Neuronal stem cell (in vitro differentiated cells): ENCODE measurements at regions not wholly inside any gene's neighbourhood (a gene's known extent, or its start where the extent isn't known, plus 50 kb on each side); places are given as distances from the start of the nearest gene placed in this dataset.

Experiments
- DNase-seq: peaks from one replicate; pipeline ENCODE4 v3.0.0-alpha.2; 2013; ENCODE audit warnings: low spot score
- H2AFZ ChIP-seq: one replicate; pipeline ENCODE4 v1.6.1; 2013; ENCODE audit warnings: mild to moderate bottlenecking, low read length, inconsistent platforms
- H2AK5ac ChIP-seq: 2 replicates; pipeline ENCODE4 v1.6.1; 2013; ENCODE audit warnings: low read depth, mild to moderate bottlenecking, inconsistent platforms, low read length, moderate library complexity, mixed read lengths
- H2BK120ac ChIP-seq: 2 replicates; pipeline ENCODE4 v1.6.1; 2013; ENCODE audit warnings: low read depth, mild to moderate bottlenecking, inconsistent platforms, low read length, moderate library complexity, mixed read lengths
- H2BK12ac ChIP-seq: one replicate; pipeline ENCODE4 v1.6.1; 2013; ENCODE audit warnings: low read length, inconsistent platforms
- H2BK15ac ChIP-seq: 2 replicates; pipeline ENCODE4 v1.6.1; 2013; ENCODE audit warnings: mild to moderate bottlenecking, low read length, inconsistent platforms, mixed read lengths
- H2BK5ac ChIP-seq: one replicate; pipeline ENCODE4 v1.6.1; 2013; ENCODE audit warnings: inconsistent platforms, mild to moderate bottlenecking, low read length, moderate library complexity
- H3K14ac ChIP-seq: one replicate; pipeline ENCODE4 v1.6.1; 2013; ENCODE audit warnings: low read length, inconsistent platforms
- H3K18ac ChIP-seq: 2 replicates; pipeline ENCODE4 v1.6.1; 2013; ENCODE audit warnings: low read length, inconsistent platforms
- H3K23ac ChIP-seq: 2 replicates; pipeline ENCODE4 v1.6.1; 2013; ENCODE audit warnings: low read depth, mild to moderate bottlenecking, mixed read lengths, low read length, inconsistent platforms; ENCODE audit not compliant: poor library complexity
- H3K27ac ChIP-seq: replicated peaks from 3 replicates; pipeline ENCODE4 v1.5.1; 2013; ENCODE audit warnings: low read length, inconsistent platforms
- H3K27me3 ChIP-seq, 3 experiments: 2 replicates each; pipeline ENCODE4 v1.6.1; 2013; ENCODE audit warnings: low read length in 3 of 3, mild to moderate bottlenecking in 2 of 3, inconsistent platforms in 1 of 3, low read depth in 1 of 3, mixed read lengths in 1 of 3, moderate library complexity in 1 of 3; ENCODE audit not compliant: control insufficient read depth in 3 of 3, insufficient read depth in 3 of 3
- H3K36me3 ChIP-seq, 2 donors: replicated peaks in 1 of 2; 2 replicates each; pipeline ENCODE4 v1.6.1; 2013; ENCODE audit warnings: low read length in 2 of 2; ENCODE audit not compliant: control insufficient read depth in 2 of 2, insufficient read depth in 2 of 2
- H3K4ac ChIP-seq: 2 replicates; pipeline ENCODE4 v1.6.1; 2013; ENCODE audit warnings: inconsistent platforms, mild to moderate bottlenecking, low read length, moderate library complexity
- H3K4me1 ChIP-seq, 2 donors: 1 replicate in 1 of 2; 2 replicates in 1 of 2; pipeline ENCODE4 v1.6.1; 2013; ENCODE audit warnings: low read length in 2 of 2, low read depth in 1 of 2; ENCODE audit not compliant: control insufficient read depth in 2 of 2, insufficient read depth in 1 of 2
- H3K4me2 ChIP-seq: one replicate; pipeline ENCODE4 v1.6.1; 2013; ENCODE audit warnings: mild to moderate bottlenecking, low read length, inconsistent platforms; ENCODE audit not compliant: insufficient read depth, poor library complexity, severe bottlenecking
- H3K4me3 ChIP-seq, 2 donors: 2 replicates each; pipeline ENCODE4 v1.5.1; 2013; ENCODE audit warnings: low read length in 2 of 2, mild to moderate bottlenecking in 2 of 2, inconsistent platforms in 1 of 2, moderate library complexity in 1 of 2
- H3K79me1 ChIP-seq: one replicate; pipeline ENCODE4 v1.6.1; 2013; ENCODE audit warnings: low read depth, mild to moderate bottlenecking, inconsistent platforms, low read length, moderate library complexity
- H3K9ac ChIP-seq: one replicate; pipeline ENCODE4 v1.6.1; 2013; ENCODE audit warnings: mild to moderate bottlenecking, low read depth, low read length, inconsistent platforms; ENCODE audit not compliant: poor library complexity
- H3K9me3 ChIP-seq, 2 donors: replicated peaks in 1 of 2; 2 replicates each; pipeline versions ENCODE3 to v1.6.1; 2013; ENCODE audit warnings: low read length in 2 of 2, mild to moderate bottlenecking in 2 of 2, inconsistent platforms in 1 of 2, low read depth in 1 of 2, mixed read lengths in 1 of 2, moderate library complexity in 1 of 2; ENCODE audit not compliant: control insufficient read depth in 2 of 2, insufficient read depth in 1 of 2
- H4K8ac ChIP-seq: one replicate; pipeline ENCODE4 v1.6.1; 2013; ENCODE audit warnings: low read depth, mild to moderate bottlenecking, inconsistent platforms, low read length, moderate library complexity
- H4K91ac ChIP-seq: one replicate; pipeline ENCODE4 v1.6.1; 2013; ENCODE audit warnings: low read length, low read depth, mild to moderate bottlenecking, inconsistent platforms; ENCODE audit not compliant: poor library complexity
- WGBS, 2 donors: extraction: QIAGEN DNeasy Blood & Tissue Kit; methylation state at CpG; one replicate each; pipeline ENCODE4 v1.1.7; 2013; ENCODE audit warnings: missing lambda C conversion rate in 2 of 2, mixed read lengths in 1 of 2; ENCODE audit not compliant: insufficient read length in 2 of 2, insufficient replicate concordance in 1 of 2; ENCODE audit errors: extremely low coverage in 2 of 2; 5-methylcytosine and 5-hydroxymethylcytosine counted together

- no CpG with 5 or more reads among the region's 1 CpG for WGBS, 2 donors
- DNase-seq = no peak
- H3K14ac ChIP-seq = no peak overlapping the region
- no peak overlapping the region for H3K27ac ChIP-seq
- H2BK5ac ChIP-seq = no peak overlapping the region
- H2BK15ac ChIP-seq = no peak overlapping the region
- H2BK120ac ChIP-seq = no peak overlapping the region
- H3K23ac ChIP-seq = no peak overlapping the region
- H4K91ac ChIP-seq = no peak overlapping the region
- no peaks in the 10 kb centered on the region for H3K9me3 ChIP-seq
- no peak overlapping the region for H3K4me2 ChIP-seq
- H3K27me3 ChIP-seq = no peaks in the 10 kb centered on the region
- no peak overlapping the region for H3K9ac ChIP-seq
- no peak overlapping the region for H4K8ac ChIP-seq
- no peaks in the 10 kb centered on the region for H3K79me1 ChIP-seq
- no peaks in the 10 kb centered on the region for H3K36me3 ChIP-seq
- H3K4ac ChIP-seq = no peak overlapping the region
- no peak overlapping the region for H2AK5ac ChIP-seq
- H3K4me3 ChIP-seq = no peak overlapping the region
- H2BK12ac ChIP-seq = no peak overlapping the region
- no peak overlapping the region for H2AFZ ChIP-seq
- peaks cover 0 to 27% of the 10 kb centered on the region in 2 donors for H3K4me1 ChIP-seq
- no peak overlapping the region for H3K18ac ChIP-seq
These were observed 238.5 kb upstream of the RAB4A start for GRCh38 chr1:229032375-229032774.

- no peak overlapping the region for H2BK15ac ChIP-seq
- H4K91ac ChIP-seq = no peak overlapping the region
- H3K4me1 ChIP-seq = peaks cover 0 to 24% of the 10 kb centered on the region in 2 donors
- no peak overlapping the region for H4K8ac ChIP-seq
- H3K4ac ChIP-seq = no peak overlapping the region
- no peak overlapping the region for H3K4me2 ChIP-seq
- no peak overlapping the region for H2AFZ ChIP-seq
- H3K9ac ChIP-seq = no peak overlapping the region
- no peak overlapping the region for H2BK5ac ChIP-seq
- H3K79me1 ChIP-seq = no peaks in the 10 kb centered on the region
- no peak overlapping the region for H3K4me3 ChIP-seq
- H3K14ac ChIP-seq = no peak overlapping the region
- H3K23ac ChIP-seq = no peak overlapping the region
- no peaks in the 10 kb centered on the region for H3K9me3 ChIP-seq
- WGBS, 2 donors = no CpG with 5 or more reads among the region's 4 CpGs
- H3K36me3 ChIP-seq = no peaks in the 10 kb centered on the region
- no peak overlapping the region for H2BK12ac ChIP-seq
- H3K18ac ChIP-seq = no peak overlapping the region
- no peak for DNase-seq
- H2AK5ac ChIP-seq = no peak overlapping the region
- no peak overlapping the region for H2BK120ac ChIP-seq
- no peak overlapping the region for H3K27ac ChIP-seq
- no peaks in the 10 kb centered on the region for H3K27me3 ChIP-seq
These were observed 237.4 kb upstream of the RAB4A start for GRCh38 chr1:229033480-229033879.

- H3K9ac ChIP-seq = no peak overlapping the region
- no peaks in the 10 kb centered on the region for H3K79me1 ChIP-seq
- H3K27me3 ChIP-seq = no peaks in the 10 kb centered on the region
- H3K36me3 ChIP-seq = no peaks in the 10 kb centered on the region
- H2BK5ac ChIP-seq = no peak overlapping the region
- H2AK5ac ChIP-seq = no peak overlapping the region
- no peak overlapping the region for H4K8ac ChIP-seq
- no peak for DNase-seq
- H2AFZ ChIP-seq = no peak overlapping the region
- no peak overlapping the region for H4K91ac ChIP-seq
- no peak overlapping the region for H3K4me2 ChIP-seq
- H3K14ac ChIP-seq = no peak overlapping the region
- no peak overlapping the region for H3K4ac ChIP-seq
- H3K18ac ChIP-seq = no peak overlapping the region
- H3K9me3 ChIP-seq = no peaks in the 10 kb centered on the region
- no peak overlapping the region for H3K23ac ChIP-seq
- peaks cover 0 to 17% of the 10 kb centered on the region in 2 donors for H3K4me1 ChIP-seq
- whole genome bisulfite sequencing, 2 donors = no CpG with 5 or more reads among the region's 3 CpGs
- no peak overlapping the region for H2BK12ac ChIP-seq
- H2BK15ac ChIP-seq = no peak overlapping the region
- no peak overlapping the region for H3K4me3 ChIP-seq
- no peak overlapping the region for H3K27ac ChIP-seq
- no peak overlapping the region for H2BK120ac ChIP-seq
These were observed 236.6 kb upstream of the RAB4A start for GRCh38 chr1:229034342-229034741.

- Histone ChIP-seq H3K4me2 (no peak overlapping the region), H2BK120ac (no peak overlapping the region), H3K36me3 (no peaks in the 10 kb centered on the region), H2BK15ac (no peak overlapping the region), H3K14ac (no peak overlapping the region), H3K79me1 (no peaks in the 10 kb centered on the region), H3K9me3 (no peaks in the 10 kb centered on the region), H3K9ac (no peak overlapping the region), H2AFZ (no peak overlapping the region), H4K91ac (no peak overlapping the region), H3K4ac (no peak overlapping the region), H3K4me1 (peaks cover 0 to 15% of the 10 kb centered on the region in 2 donors), H2BK5ac (no peak overlapping the region), H3K4me3 (no peak overlapping the region), H3K27me3 (no peaks in the 10 kb centered on the region), H3K27ac (no peak overlapping the region), H3K23ac (no peak overlapping the region), H3K18ac (no peak overlapping the region), H4K8ac (no peak overlapping the region), H2BK12ac (no peak overlapping the region), H2AK5ac (no peak overlapping the region)
- no CpG with 5 or more reads among the region's 6 CpGs for WGBS, 2 donors
- no peak for DNase-seq
These were observed 235.7 kb upstream of the RAB4A start for GRCh38 chr1:229035054-229035747.
